Activated T-helper 2 cell treated with anti-CD3 and anti-CD28 coated beads, Interferon-gamma antibody, Interleukin-2, Interleukin-4, amounts not matched to agents 10 μg/mL and 5 μg/mL and 100 μg/mL, durations not matched to agents 14 hours and 24 hours and 36 hours (primary cell): ENCODE measurements at regions not wholly inside any gene's neighbourhood (a gene's known extent, or its start where the extent isn't known, plus 50 kb on each side); places are given as distances from the start of the nearest gene placed in this dataset.

Source experiments
- DNase-seq: peaks from one replicate; pipeline ENCODE4 v3.0.0; 2021; ENCODE audit warnings: low spot score
- H3K27ac Mint-ChIP-seq: one replicate; pipeline ENCODE4 v1.8.0; 2021; ENCODE audit warnings: mixed read lengths
- H3K27me3 Mint-ChIP-seq: one replicate; pipeline ENCODE4 v1.8.0; 2021; ENCODE audit warnings: low read depth, mixed read lengths
- H3K36me3 Mint-ChIP-seq: one replicate; pipeline ENCODE4 v1.8.0; 2021; ENCODE audit warnings: low read depth, mixed read lengths
- H3K4me1 Mint-ChIP-seq: one replicate; pipeline ENCODE4 v1.8.0; 2021; ENCODE audit warnings: low read depth, mixed read lengths
- H3K4me3 Mint-ChIP-seq: one replicate; pipeline ENCODE4 v1.8.0; 2021; ENCODE audit warnings: low read depth, mild to moderate bottlenecking, moderate library complexity, mixed read lengths
- H3K9me3 Mint-ChIP-seq: one replicate; pipeline ENCODE4 v1.8.0; 2021; ENCODE audit warnings: mixed read lengths
- intact Hi-C: fragments of 100-400 bp; cut with micrococcal nuclease; formaldehyde crosslinking; loops from one replicate; pipeline ENCODE4 v1.15.1; 2023

DNA sequence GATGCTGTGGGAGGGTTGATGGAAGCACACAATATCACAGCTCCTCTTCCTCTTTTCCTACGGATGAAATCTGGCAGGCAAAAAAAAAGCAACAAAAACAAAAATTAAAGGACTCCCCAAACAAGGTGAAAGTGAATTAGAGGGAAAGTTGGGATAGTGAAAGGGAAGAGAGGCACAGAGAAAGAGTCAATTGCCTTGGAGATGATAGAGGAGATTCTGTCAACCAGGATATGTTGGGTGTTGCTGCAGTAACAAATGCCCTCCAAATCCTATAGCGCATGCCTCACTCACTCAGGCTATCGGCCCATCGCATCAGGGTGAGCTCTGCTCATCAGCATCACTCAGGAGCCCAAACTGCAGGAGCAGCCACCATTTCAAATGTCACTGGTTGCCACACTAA is 119.1 kb downstream of the DLEU7 start:
- H3K27me3 Mint-ChIP-seq = peaks cover 25% of the 10 kb centered on the region
- intact Hi-C loops = no loop called here
- no peak overlapping the region for H3K4me3 Mint-ChIP-seq
- no peak for DNase-seq
- H3K9me3 Mint-ChIP-seq = no peaks in the 10 kb centered on the region
- H3K36me3 Mint-ChIP-seq = no peaks in the 10 kb centered on the region
- H3K4me1 Mint-ChIP-seq = no peaks in the 10 kb centered on the region
- H3K27ac Mint-ChIP-seq = no peak overlapping the region

DNA sequence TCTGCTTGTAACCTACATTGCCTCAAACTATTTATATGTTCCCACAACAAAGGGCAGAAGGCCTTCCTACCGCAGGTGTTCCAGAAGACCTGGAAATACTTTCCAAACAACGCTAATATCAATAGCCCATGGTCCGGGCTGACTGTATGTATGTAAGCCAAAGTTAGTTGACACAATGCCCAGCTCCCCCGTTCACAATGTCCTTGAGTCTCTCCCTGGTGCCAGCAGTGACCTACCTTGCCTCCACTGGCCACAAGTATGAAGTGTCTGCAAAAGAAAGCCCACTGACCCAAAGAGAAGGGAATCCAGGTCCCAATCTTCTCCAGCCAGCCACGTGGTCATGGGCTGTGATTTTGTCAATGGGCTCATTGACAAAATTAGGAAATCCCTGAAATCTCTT is 118.6 kb downstream of the DLEU7 start:
- intact Hi-C loops = no loop called here
- Mint-ChIP-seq H3K4me3 (no peak overlapping the region), H3K9me3 (peaks cover 4% of the 10 kb centered on the region), H3K4me1 (no peaks in the 10 kb centered on the region), H3K27me3 (peaks cover 22% of the 10 kb centered on the region), H3K36me3 (no peaks in the 10 kb centered on the region), H3K27ac (no peak overlapping the region)
- no peak for DNase-seq

DNA sequence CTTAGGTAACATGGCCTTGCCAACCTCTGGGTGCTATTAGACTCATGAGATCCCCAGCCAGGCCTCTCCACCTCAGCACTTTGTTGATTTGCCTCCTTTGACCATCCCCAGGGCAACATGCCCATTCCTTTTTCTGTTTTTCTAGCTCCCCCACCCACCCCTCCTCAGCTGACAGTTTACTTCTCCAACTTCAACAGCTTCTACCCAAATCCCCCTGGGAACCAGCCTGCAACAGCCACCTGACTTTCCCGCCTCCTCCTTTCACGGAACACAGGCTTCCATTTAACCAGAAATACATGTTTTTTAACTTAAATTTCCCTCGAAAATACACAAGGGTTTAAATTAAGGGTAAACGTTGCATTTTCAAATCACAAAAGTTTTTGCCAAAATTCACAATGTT is 117.3 kb downstream of the DLEU7 start:
- no peaks in the 10 kb centered on the region for H3K4me1 Mint-ChIP-seq
- no peaks in the 10 kb centered on the region for H3K36me3 Mint-ChIP-seq
- no peak overlapping the region for H3K27ac Mint-ChIP-seq
- peaks cover 13% of the 10 kb centered on the region for H3K27me3 Mint-ChIP-seq
- intact Hi-C loops = no loop called here
- no peak overlapping the region for H3K4me3 Mint-ChIP-seq
- no peak for DNase-seq
- peaks cover 7% of the 10 kb centered on the region for H3K9me3 Mint-ChIP-seq

DNA sequence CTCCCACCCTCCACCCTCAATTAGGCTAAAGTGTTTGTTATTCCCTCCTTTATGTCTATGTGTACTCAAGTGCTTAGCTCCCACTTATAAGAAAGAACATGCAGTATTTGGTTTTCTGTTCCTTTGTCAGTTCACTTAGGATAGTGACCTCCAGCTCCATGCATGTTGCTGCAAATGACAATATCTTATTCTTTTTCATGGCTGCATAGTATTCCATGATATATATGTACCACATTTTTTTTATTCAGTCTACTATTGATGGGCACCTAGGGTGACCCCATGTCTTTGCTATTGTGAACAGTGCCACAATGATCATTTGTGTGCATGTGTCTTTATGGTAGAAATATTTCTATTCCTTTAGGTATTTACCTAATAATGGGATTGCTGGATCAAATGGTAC is 114.3 kb downstream of the DLEU7 start:
- Mint-ChIP-seq H3K4me3 (no peak overlapping the region), H3K36me3 (no peaks in the 10 kb centered on the region), H3K4me1 (peaks cover 5% of the 10 kb centered on the region), H3K9me3 (peaks cover 7% of the 10 kb centered on the region), H3K27me3 (peaks cover 11% of the 10 kb centered on the region), H3K27ac (no peak overlapping the region)
- DNase-seq = no peak
- intact Hi-C loops = no loop called here

DNA sequence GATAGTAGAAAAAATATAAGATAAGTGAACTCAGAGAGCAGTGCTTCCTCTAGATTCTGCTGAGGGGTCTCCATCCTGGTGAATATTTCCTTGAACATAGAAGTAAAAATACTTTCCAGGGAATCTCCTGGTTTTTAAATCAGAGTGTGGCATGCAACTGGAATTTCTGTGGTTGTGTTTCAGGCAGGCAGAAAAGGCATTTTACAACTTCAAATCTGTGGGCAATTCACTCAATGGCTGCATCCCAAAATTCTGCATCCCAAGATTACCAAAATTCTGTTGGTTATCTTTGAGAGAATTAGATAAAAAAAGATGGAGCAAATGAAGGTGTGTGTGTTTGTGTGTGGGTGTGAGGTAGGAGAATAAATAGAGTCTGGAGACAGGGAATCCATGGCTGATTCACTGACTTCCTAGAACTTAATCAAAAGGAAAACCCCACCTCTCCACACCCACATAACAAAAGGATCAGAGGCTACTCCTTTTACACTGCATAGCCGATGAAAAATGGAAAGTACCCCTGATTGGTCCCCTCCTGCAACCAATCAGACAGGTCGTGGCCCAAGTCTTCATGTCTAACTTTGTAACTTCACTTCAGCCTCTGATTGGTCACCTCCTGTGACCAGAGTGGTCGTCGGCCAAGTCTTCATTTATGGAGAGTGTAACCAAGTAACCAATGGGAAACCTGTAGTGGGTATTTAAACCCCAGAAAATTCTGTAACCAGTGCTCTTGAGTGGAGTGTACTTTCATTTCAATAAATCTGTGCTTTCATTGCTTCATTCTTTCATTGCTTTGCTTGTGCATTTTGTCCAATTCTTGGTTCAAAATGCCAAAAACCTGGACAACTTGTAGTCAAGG is 112.8 kb downstream of the DLEU7 start:
- Mint-ChIP-seq H3K27me3 (peaks cover 12% of the 10 kb centered on the region), H3K9me3 (peaks cover 7% of the 10 kb centered on the region), H3K27ac (no peak overlapping the region), H3K4me1 (peaks cover 5% of the 10 kb centered on the region), H3K36me3 (no peaks in the 10 kb centered on the region), H3K4me3 (no peak overlapping the region)
- DNase-seq = no peak
- intact Hi-C loops = no loop called here

DNA sequence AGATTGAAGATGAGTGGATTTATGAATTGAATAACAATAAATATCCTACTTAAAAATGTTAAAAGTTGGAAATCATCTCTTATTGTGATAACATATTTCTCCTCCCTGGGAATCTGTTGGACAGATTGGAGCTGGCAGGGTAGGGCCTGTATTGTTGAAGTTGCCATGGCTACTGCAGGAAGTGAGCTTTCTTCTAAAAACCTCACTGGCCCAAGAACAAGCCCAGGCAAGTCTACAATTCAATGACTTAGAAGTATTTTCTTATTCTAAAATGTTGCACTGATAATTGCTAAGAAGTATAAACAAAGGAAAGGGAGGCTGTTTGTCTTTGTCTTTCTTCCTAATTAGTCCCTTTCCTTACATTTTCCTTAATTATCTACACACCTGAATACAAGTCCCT is 112.1 kb downstream of the DLEU7 start:
- Mint-ChIP-seq H3K27ac (no peak overlapping the region), H3K27me3 (peaks cover 16% of the 10 kb centered on the region), H3K9me3 (peaks cover 7% of the 10 kb centered on the region), H3K4me1 (peaks cover 5% of the 10 kb centered on the region), H3K36me3 (no peaks in the 10 kb centered on the region), H3K4me3 (no peak overlapping the region)
- DNase-seq = no peak
- intact Hi-C loops = no loop called here

DNA sequence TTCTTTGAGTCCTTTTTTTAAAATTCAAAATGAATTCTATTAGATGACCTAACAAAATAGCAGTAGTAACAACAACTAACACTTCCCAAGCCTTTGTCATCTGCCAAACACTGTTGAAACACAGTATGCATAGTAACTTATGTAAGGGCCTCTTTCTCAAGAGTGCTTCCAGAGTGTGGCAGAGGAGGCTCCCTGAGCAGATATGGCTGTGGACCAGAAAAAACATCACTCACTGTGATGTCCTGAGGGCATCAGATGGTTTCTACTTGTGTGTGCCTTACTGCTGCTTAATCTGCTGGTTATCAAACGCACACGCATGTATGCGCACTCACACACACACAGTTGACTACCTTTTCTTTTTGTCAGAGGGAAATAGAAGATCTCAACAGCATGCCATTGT is 110.8 kb downstream of the DLEU7 start:
- H3K36me3 Mint-ChIP-seq = no peaks in the 10 kb centered on the region
- no peak for DNase-seq
- intact Hi-C loops = no loop called here
- no peak overlapping the region for H3K27ac Mint-ChIP-seq
- no peak overlapping the region for H3K4me3 Mint-ChIP-seq
- H3K27me3 Mint-ChIP-seq = peaks cover 19% of the 10 kb centered on the region
- peaks cover 7% of the 10 kb centered on the region for H3K9me3 Mint-ChIP-seq
- H3K4me1 Mint-ChIP-seq = peaks cover 5% of the 10 kb centered on the region

DNA sequence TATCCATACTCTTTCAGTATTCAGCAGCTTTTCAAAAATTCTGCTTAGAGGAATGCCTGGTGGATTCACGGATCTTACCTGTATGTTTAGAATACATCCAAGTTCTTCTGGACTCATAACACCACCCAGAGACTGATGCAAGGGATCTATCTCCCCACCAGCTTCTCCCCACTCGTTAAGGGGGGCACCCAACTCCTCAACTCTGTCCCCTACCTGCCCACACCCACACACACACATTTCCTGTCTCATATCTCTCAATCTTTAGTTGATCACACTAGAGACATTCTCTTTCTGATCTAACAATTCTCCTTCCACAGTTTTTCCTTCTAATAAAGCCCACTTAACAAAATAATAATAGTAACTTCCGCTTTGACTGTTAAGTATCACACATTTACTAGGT is 110.1 kb downstream of the DLEU7 start:
- no peak for DNase-seq
- H3K27me3 Mint-ChIP-seq = peaks cover 20% of the 10 kb centered on the region
- H3K4me1 Mint-ChIP-seq = peaks cover 5% of the 10 kb centered on the region
- peaks cover 7% of the 10 kb centered on the region for H3K9me3 Mint-ChIP-seq
- H3K36me3 Mint-ChIP-seq = no peaks in the 10 kb centered on the region
- H3K27ac Mint-ChIP-seq = no peak overlapping the region
- H3K4me3 Mint-ChIP-seq = no peak overlapping the region
- intact Hi-C loops = no loop called here

DNA sequence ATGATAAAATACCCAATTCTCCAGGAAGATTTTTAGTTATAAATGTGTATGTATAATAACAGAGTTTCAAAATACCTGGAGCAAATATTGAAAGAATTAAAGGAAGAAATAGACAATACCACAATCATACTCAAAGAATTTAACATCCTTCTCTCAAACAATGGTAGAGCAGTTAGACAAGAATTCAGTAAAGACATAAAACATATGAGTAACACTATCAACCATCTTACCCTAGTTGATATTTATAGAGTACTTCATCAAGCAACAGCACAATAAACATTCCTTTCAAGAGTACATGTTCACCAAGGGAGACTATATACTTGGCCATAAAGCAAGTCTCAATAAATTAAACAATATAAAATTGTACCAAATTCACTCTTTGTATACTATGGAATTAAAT is 108.4 kb downstream of the DLEU7 start:
- peaks cover 26% of the 10 kb centered on the region for H3K27me3 Mint-ChIP-seq
- H3K4me1 Mint-ChIP-seq = peaks cover 5% of the 10 kb centered on the region
- no peak for DNase-seq
- intact Hi-C loops = no loop called here
- no peaks in the 10 kb centered on the region for H3K36me3 Mint-ChIP-seq
- H3K4me3 Mint-ChIP-seq = no peak overlapping the region
- H3K9me3 Mint-ChIP-seq = peaks cover 1% of the 10 kb centered on the region
- H3K27ac Mint-ChIP-seq = no peak overlapping the region

DNA sequence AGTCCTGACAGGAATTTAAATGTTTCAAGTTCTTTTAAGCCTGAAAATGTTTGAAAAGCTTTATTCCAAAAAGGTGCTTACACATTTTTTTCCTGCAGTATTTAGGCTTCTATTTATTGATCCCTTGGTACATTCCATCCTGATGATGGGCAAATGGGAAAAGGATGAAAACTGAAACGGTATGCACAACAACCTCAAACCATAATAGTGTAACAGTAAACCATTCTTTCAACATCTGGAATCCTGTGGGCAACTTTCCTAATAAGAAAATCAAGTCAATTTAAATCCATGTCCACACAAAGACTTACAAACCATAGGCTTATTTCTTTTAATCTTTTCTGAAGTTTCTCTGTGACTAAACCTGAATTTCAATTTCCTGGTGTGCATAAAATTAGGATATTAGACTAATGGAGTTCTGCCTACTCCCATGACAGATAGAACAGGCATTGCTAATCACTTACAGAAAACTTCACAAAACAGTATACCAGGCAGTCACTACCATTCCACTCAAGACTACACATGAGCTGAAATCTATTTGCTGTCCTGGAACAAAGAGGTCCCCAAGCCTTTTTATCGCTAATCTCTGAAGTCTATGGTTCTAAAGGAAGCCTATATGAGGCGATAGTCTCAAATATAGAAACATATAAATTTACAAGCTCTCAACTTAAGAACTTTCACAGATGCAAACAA is 103.3 kb downstream of the DLEU7 start:
- Mint-ChIP-seq H3K4me1 (no peaks in the 10 kb centered on the region), H3K36me3 (no peaks in the 10 kb centered on the region), H3K4me3 (no peak overlapping the region), H3K9me3 (no peaks in the 10 kb centered on the region), H3K27ac (no peak overlapping the region), H3K27me3 (peaks cover 22% of the 10 kb centered on the region)
- DNase-seq = no peak
- intact Hi-C loops = no loop called here

DNA sequence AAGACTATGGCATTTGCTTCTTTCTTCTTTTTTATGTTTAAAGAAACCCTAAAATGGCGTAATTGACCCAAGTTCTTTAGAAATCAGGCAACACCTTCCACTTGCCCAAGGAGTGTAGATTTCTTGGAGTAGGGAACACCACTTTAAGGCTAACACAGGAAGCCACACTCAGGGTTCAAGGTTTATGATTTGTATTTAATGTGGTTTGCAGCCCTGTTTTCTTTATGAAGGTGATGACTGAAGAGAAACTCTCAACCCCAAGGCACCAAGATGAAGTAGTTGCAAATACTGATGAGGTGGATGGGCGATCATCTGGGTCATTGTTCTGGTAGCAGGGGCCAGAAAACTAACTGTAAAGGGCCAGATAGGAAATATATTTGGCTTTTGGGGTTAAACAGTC is 101.1 kb downstream of the DLEU7 start:
- DNase-seq = no peak
- no peak overlapping the region for H3K4me3 Mint-ChIP-seq
- H3K27me3 Mint-ChIP-seq = peaks cover 20% of the 10 kb centered on the region
- no peaks in the 10 kb centered on the region for H3K9me3 Mint-ChIP-seq
- no peaks in the 10 kb centered on the region for H3K36me3 Mint-ChIP-seq
- H3K27ac Mint-ChIP-seq = no peak overlapping the region
- no peaks in the 10 kb centered on the region for H3K4me1 Mint-ChIP-seq
- intact Hi-C loops = no loop called here

DNA sequence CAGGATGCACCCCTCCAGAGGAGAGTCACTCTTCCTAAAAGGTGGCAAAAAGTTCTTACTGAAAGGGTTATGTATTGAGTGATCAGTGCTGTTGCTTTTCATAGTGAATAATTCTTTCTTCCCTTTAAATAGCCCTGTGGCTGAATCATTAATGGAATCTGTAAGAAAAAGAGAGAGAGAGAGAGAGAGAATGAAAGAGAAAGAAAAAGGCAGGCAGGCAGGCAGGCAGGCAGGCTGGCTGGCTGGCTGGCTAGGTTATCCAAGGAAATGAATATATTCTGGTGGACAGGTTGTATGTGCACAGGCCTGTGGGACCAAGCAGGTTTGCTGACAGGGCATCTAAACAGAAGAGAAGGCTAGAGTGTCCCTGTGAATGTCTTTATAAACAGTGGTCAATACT is 100.5 kb downstream of the DLEU7 start:
- H3K36me3 Mint-ChIP-seq = no peaks in the 10 kb centered on the region
- no peak overlapping the region for H3K4me3 Mint-ChIP-seq
- no peaks in the 10 kb centered on the region for H3K9me3 Mint-ChIP-seq
- no peak for DNase-seq
- peaks cover 17% of the 10 kb centered on the region for H3K27me3 Mint-ChIP-seq
- intact Hi-C loops = no loop called here
- no peaks in the 10 kb centered on the region for H3K4me1 Mint-ChIP-seq
- H3K27ac Mint-ChIP-seq = no peak overlapping the region

DNA sequence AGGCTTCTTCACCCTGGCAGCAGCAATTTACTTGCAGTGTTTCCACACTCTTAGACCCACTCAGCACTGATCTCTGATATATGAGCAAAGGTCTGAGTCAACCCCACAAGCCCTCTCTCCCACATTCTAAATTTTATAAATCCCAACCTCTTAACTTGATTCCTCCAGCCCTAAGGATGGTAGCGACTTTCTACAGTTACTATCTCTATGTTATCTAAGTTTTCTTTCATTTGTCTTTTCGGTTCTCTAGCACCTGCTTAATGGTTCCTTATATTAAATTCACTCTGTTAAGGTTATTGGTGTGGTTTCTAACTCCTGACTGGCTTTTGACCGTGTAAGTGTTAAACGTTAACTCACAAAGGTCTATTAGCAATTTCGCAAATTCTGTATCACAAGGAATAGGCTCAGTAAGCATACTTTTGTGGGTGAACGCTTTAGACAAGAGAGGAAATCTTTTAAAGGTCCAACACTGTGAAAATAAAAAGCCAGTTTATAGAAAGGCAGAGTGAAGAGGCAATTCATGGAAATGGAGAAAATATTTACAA is 99.3 kb downstream of the DLEU7 start:
- H3K36me3 Mint-ChIP-seq = no peaks in the 10 kb centered on the region
- no peaks in the 10 kb centered on the region for H3K9me3 Mint-ChIP-seq
- DNase-seq = no peak
- H3K27ac Mint-ChIP-seq = no peak overlapping the region
- H3K27me3 Mint-ChIP-seq = peaks cover 14% of the 10 kb centered on the region
- H3K4me3 Mint-ChIP-seq = no peak overlapping the region
- no peaks in the 10 kb centered on the region for H3K4me1 Mint-ChIP-seq
- intact Hi-C loops = no loop called here
